IMR-90 (cell line): ENCODE measurements at regions not wholly inside any gene's neighbourhood (a gene's known extent, or its start where the extent isn't known, plus 50 kb on each side); places are given as distances from the start of the nearest gene placed in this dataset.

Experiments
- ATAC-seq: fragments of 200-7000 bp; cut with Tn5 transposase; 2 replicates; pipeline ENCODE4 v1.9.1; 2020; ENCODE audit warnings: low read depth, mild to moderate bottlenecking, moderate library complexity
- BruUV-seq: library from RNA; stranded (reverse); fragments of 400-500 nt; replicated peaks from 2 replicates; lab custom pipeline; 2021; lab: Mats Ljungman, UMichigan
- CTCF ChIA-PET: fragments of 300-600 bp; formaldehyde crosslinking; extraction: SDS; loops from one replicate; lab custom pipeline; 2021; ENCODE audit warnings: antibody characterized with exemption; lab: Yijun Ruan, JAX
- POLR2A ChIA-PET: fragments of 300-600 bp; sonication (Branson Sonifier 250); formaldehyde crosslinking; loops from one replicate; lab custom pipeline; 2022; ENCODE audit warnings: antibody characterized with exemption; ENCODE audit not compliant: unreplicated experiment; lab: Charles Lee
- DNase-seq: peaks from one replicate; pipeline ENCODE4 v3.0.0; 2013
- H2AFZ ChIP-seq: replicated peaks from 2 replicates; pipeline ENCODE3; 2013; ENCODE audit warnings: low read length, mild to moderate bottlenecking; ENCODE audit not compliant: poor library complexity
- H2AK5ac ChIP-seq: 2 replicates; pipeline ENCODE4 v1.6.1; 2013; ENCODE audit warnings: low read depth, low read length, inconsistent platforms
- H2AK9ac ChIP-seq: replicated peaks from 2 replicates; pipeline ENCODE3; 2013; ENCODE audit warnings: mild to moderate bottlenecking, low read depth, low read length, moderate library complexity; ENCODE audit not compliant: poor library complexity
- H2BK120ac ChIP-seq: 2 replicates; pipeline ENCODE4 v1.6.1; 2013; ENCODE audit warnings: low read depth, low read length, inconsistent platforms
- H2BK15ac ChIP-seq: 3 replicates; pipeline ENCODE4 v1.6.1; 2013; ENCODE audit warnings: low read depth, low read length, inconsistent platforms
- H2BK20ac ChIP-seq: 2 replicates; pipeline ENCODE4 v1.6.1; 2013; ENCODE audit warnings: low read depth, mild to moderate bottlenecking, inconsistent platforms, low read length, moderate library complexity
- H2BK5ac ChIP-seq: 2 replicates; pipeline ENCODE4 v1.6.1; 2013; ENCODE audit warnings: mild to moderate bottlenecking, low read depth, low read length, inconsistent platforms; ENCODE audit not compliant: poor library complexity, severe bottlenecking
- H3K14ac ChIP-seq: replicated peaks from 2 replicates; pipeline ENCODE4 v1.6.1; 2013; ENCODE audit warnings: low read depth, low read length, inconsistent platforms
- H3K18ac ChIP-seq: 2 replicates; pipeline ENCODE4 v1.6.1; 2013; ENCODE audit warnings: low read depth, low read length, control low read depth
- H3K23ac ChIP-seq: 2 replicates; pipeline ENCODE4 v1.6.1; 2013; ENCODE audit warnings: low read depth, low read length, inconsistent platforms
- H3K27ac ChIP-seq: 2 replicates; pipeline ENCODE4 v1.5.1; 2013; ENCODE audit warnings: mild to moderate bottlenecking, control low read depth, low read length; ENCODE audit not compliant: insufficient read depth
- H3K27me3 ChIP-seq: 2 replicates; pipeline ENCODE4 v1.6.1; 2013; ENCODE audit warnings: low read length; ENCODE audit not compliant: control insufficient read depth, insufficient read depth
- H3K36me3 ChIP-seq: 2 replicates; pipeline ENCODE4 v1.6.1; 2013; ENCODE audit warnings: low read length, mixed read lengths; ENCODE audit not compliant: control insufficient read depth, insufficient read depth
- H3K4ac ChIP-seq: 2 replicates; pipeline ENCODE4 v1.6.1; 2013; ENCODE audit warnings: low read depth, low read length, inconsistent platforms
- H3K4me1 ChIP-seq: 2 replicates; pipeline ENCODE4 v1.6.1; 2013; ENCODE audit warnings: low read length, mixed read lengths; ENCODE audit not compliant: control insufficient read depth, insufficient read depth
- H3K4me2 ChIP-seq: 2 replicates; pipeline ENCODE4 v1.6.1; 2013; ENCODE audit warnings: low read depth, mild to moderate bottlenecking, control low read depth, low read length, moderate library complexity
- H3K4me3 ChIP-seq: 2 replicates; pipeline ENCODE4 v1.5.1; 2013; ENCODE audit warnings: low read depth, mild to moderate bottlenecking, control low read depth, low read length, moderate library complexity; ENCODE audit not compliant: insufficient read depth
- H3K56ac ChIP-seq: 2 replicates; pipeline ENCODE4 v1.6.1; 2013; ENCODE audit warnings: low read length, inconsistent platforms; ENCODE audit not compliant: insufficient read depth; ENCODE audit errors: extremely low read depth
- H3K79me1 ChIP-seq, 2 experiments: 2 replicates each; pipeline ENCODE4 v1.6.1; 2013; ENCODE audit warnings: low read length in 2 of 2, inconsistent platforms in 1 of 2, low read depth in 1 of 2
- H3K9ac ChIP-seq: 2 replicates; pipeline ENCODE4 v1.6.1; 2013; ENCODE audit warnings: low read depth, low read length, control low read depth
- H3K9me1 ChIP-seq: 2 replicates; pipeline ENCODE4 v1.6.1; 2013; ENCODE audit warnings: low read length, inconsistent platforms; ENCODE audit not compliant: insufficient read depth
- H3K9me3 ChIP-seq: 2 replicates; pipeline ENCODE4 v1.6.1; 2013; ENCODE audit warnings: low read length; ENCODE audit not compliant: control insufficient read depth, insufficient read depth
- H4K20me1 ChIP-seq: 2 replicates; pipeline ENCODE4 v1.6.1; 2013; ENCODE audit warnings: low read length, inconsistent platforms; ENCODE audit not compliant: insufficient read depth
- H4K5ac ChIP-seq: 2 replicates; pipeline ENCODE4 v1.6.1; 2013; ENCODE audit warnings: mild to moderate bottlenecking, low read depth, low read length, control low read depth
- H4K8ac ChIP-seq, 2 experiments: 2 replicates each; pipeline ENCODE4 v1.6.1; 2013; ENCODE audit warnings: low read depth in 2 of 2, low read length in 2 of 2, control low read depth in 1 of 2, inconsistent platforms in 1 of 2
- H4K91ac ChIP-seq: 2 replicates; pipeline ENCODE4 v1.6.1; 2013; ENCODE audit warnings: low read depth, low read length, inconsistent platforms; ENCODE audit not compliant: insufficient read depth
- BHLHE40 ChIP-seq: fragments of 150-350 bp; IDR thresholded peaks from 2 replicates; pipeline ENCODE4 v1.6.1; 2016; ENCODE audit warnings: mild to moderate bottlenecking, low read depth, low read length
- CEBPB ChIP-seq: IDR thresholded peaks from 2 replicates; pipeline ENCODE4 v1.6.1; 2012; ENCODE audit warnings: low read depth, low read length, improper control_type of control experiment
- CHD1 ChIP-seq: IDR thresholded peaks from 2 replicates; pipeline ENCODE4 v1.6.1; 2012; ENCODE audit warnings: low read depth, low read length, improper control_type of control experiment
- CTCF ChIP-seq: conservative IDR thresholded peaks from 2 replicates; pipeline ENCODE4 v1.5.1; 2012; ENCODE audit warnings: mild to moderate bottlenecking, low read depth, low read length, improper control_type of control experiment
- FOS ChIP-seq: fragments of 150-350 bp; IDR thresholded peaks from 2 replicates; pipeline ENCODE4 v1.6.1; 2016; ENCODE audit warnings: low read depth, low read length
- MAFK ChIP-seq: IDR thresholded peaks from 2 replicates; pipeline ENCODE4 v1.6.1; 2012; ENCODE audit warnings: low read depth, low read length, improper control_type of control experiment
- MAZ ChIP-seq: IDR thresholded peaks from 2 replicates; pipeline ENCODE4 v1.6.1; 2012; ENCODE audit warnings: low read depth, mild to moderate bottlenecking, low read length, improper control_type of control experiment, moderate library complexity, borderline replicate concordance
- MXI1 ChIP-seq: IDR thresholded peaks from 2 replicates; pipeline ENCODE4 v1.6.1; 2012; ENCODE audit warnings: low read depth, mild to moderate bottlenecking, low read length, moderate library complexity, borderline replicate concordance
- POLR2A ChIP-seq: IDR thresholded peaks from 2 replicates; pipeline ENCODE4 v1.6.1; 2012; ENCODE audit warnings: mild to moderate bottlenecking, low read depth, low read length
- RAD21 ChIP-seq: IDR thresholded peaks from 2 replicates; pipeline ENCODE4 v1.6.1; 2012; ENCODE audit warnings: low read length, improper control_type of control experiment
- RCOR1 ChIP-seq: IDR thresholded peaks from 2 replicates; pipeline ENCODE4 v1.6.1; 2012; ENCODE audit warnings: mild to moderate bottlenecking, low read length, improper control_type of control experiment; ENCODE audit not compliant: insufficient replicate concordance
- SMC3 ChIP-seq: fragments of 150-350 bp; IDR thresholded peaks from 2 replicates; pipeline ENCODE4 v1.6.1; 2016; ENCODE audit warnings: low read depth, mild to moderate bottlenecking, antibody characterized with exemption, low read length, moderate library complexity
- WGBS, 2 experiments: methylation state at CpG; one replicate each; pipeline versions ENCODE4 v1.1.5 to v1.1.7; 2013; ENCODE audit warnings: missing lambda C conversion rate in 2 of 2; ENCODE audit not compliant: insufficient read length in 1 of 2; ENCODE audit errors: extremely low coverage in 2 of 2; 5-methylcytosine and 5-hydroxymethylcytosine counted together
- dilution Hi-C: fragments of 300-500 bp; cut with HindIII; formaldehyde crosslinking; loops from one replicate; pipeline ENCODE4 v1.14.3; 2018; ENCODE audit warnings: low sequenced_read_pairs; ENCODE audit not compliant: unreplicated experiment
- in situ Hi-C: fragments of 300-500 bp; cut with MboI; formaldehyde crosslinking; loops from 3 replicates; pipeline ENCODE4 v1.14.3; 2019; ENCODE audit warnings: low sequenced_read_pairs, inconsistent platforms, mixed read lengths
- intact Hi-C: fragments of 100-400 bp; cut with micrococcal nuclease; formaldehyde crosslinking; loops from 2 replicates; pipeline ENCODE4 v1.10.0; 2022

GRCh38 chr12:14225064-14225463 lies 140.4 kb upstream of the ATF7IP start:
- no peak overlapping the region for H4K8ac ChIP-seq
- H2BK15ac ChIP-seq: no peak overlapping the region
- H2BK5ac ChIP-seq: no peak overlapping the region
- in situ Hi-C loops: loop anchor here (25.0 kb wide), 1 partner anchor 762 kb away; no protein-coding TSS in a partner anchor
- no peak overlapping the region for H2AFZ ChIP-seq
- no TSS peak for BruUV-seq
- dilution Hi-C loops: no loop called here
- no peak overlapping the region for H3K14ac ChIP-seq
- TF ChIP-seq MXI1: no peak
- no peak for TF ChIP-seq RAD21
- TF ChIP-seq FOS: no peak
- TF ChIP-seq MAZ: no peak
- TF ChIP-seq CHD1: no peak
- no peak for TF ChIP-seq SMC3
- TF ChIP-seq CEBPB: no peak
- TF ChIP-seq MAFK: no peak
- no peak for TF ChIP-seq POLR2A
- TF ChIP-seq BHLHE40: no peak
- no peak for TF ChIP-seq RCOR1
- TF ChIP-seq CTCF: no peak
- H3K9ac ChIP-seq: no peak overlapping the region
- H3K9me3 ChIP-seq: 0 out of 2 replicates have a peak, but pooled peaks cover 2% of the 10 kb centered on the region
- ATAC-seq (no peak), DNase-seq (no peak)
- H3K79me1 ChIP-seq: no peaks in the 10 kb centered on the region
- H4K5ac ChIP-seq: no peak overlapping the region
- no peak overlapping the region for H3K23ac ChIP-seq
- H2AK5ac ChIP-seq: no peak overlapping the region
- CTCF ChIA-PET: interaction anchor here (1.3 kb wide), 1 partner anchor 13 kb away, joined by 4 read pairs; no protein-coding TSS in a partner anchor
- H2AK9ac ChIP-seq: no peak overlapping the region
- no peaks in the 10 kb centered on the region for H3K9me1 ChIP-seq
- no peak overlapping the region for H2BK20ac ChIP-seq
- no peaks in the 10 kb centered on the region; the same call in 1 of the 2 replicates for H3K27me3 ChIP-seq
- H2BK120ac ChIP-seq: no peak overlapping the region
- H3K18ac ChIP-seq: no peak overlapping the region
- H3K27ac ChIP-seq: no peak overlapping the region
- no CpG with 5 or more reads among the region's 4 CpGs for whole genome bisulfite sequencing, 2 experiments
- no peak overlapping the region for H3K4me3 ChIP-seq
- no peak overlapping the region for H4K91ac ChIP-seq
- POLR2A ChIA-PET: no interaction called here
- intact Hi-C loops: no loop called here
- no peak overlapping the region for H3K4ac ChIP-seq
- no peaks in the 10 kb centered on the region for H3K4me1 ChIP-seq
- no peaks in the 10 kb centered on the region for H3K36me3 ChIP-seq
- H4K20me1 ChIP-seq: no peaks in the 10 kb centered on the region
- no peak overlapping the region for H3K4me2 ChIP-seq
- no peak overlapping the region for H3K56ac ChIP-seq
